ENCODE measurements at regions not wholly inside any gene's neighbourhood (a gene's known extent, or its start where the extent isn't known, plus 50 kb on each side); places are given as distances from the start of the nearest gene placed in this dataset.
"Not testable (repeated sequence)": the region's sequence is repeated elsewhere in the genome, so short reads cannot be mapped to it uniquely, and the experiment has no call there.

GRCh38 chr1:4486408-4487120, 167.8 kb upstream of the AJAP1 start:
- no peak for DNase-seq (ENCODE audit: low spot score)

DNA sequence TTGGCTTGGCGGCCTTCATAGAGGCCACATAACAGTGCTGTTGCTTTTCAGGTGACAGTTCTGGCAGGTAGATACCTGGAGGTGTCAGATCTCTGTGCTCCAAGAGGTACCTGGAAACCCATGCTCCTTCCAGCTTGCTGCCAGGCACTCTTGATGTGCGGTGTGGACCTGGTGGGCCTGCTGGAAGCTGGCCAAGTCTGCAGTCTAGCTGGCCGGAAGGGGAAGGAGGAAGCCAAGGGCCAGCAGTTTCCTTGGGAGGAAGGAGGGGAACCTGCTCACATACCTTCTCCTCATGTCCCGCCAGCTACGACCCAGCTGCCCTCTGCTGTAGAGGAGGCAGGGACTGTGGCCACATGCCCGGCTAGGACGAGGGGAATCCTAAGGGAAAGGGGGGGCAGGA, 166.4 kb upstream of the AJAP1 start:
- no peak for DNase-seq (ENCODE audit: low spot score)

DNA sequence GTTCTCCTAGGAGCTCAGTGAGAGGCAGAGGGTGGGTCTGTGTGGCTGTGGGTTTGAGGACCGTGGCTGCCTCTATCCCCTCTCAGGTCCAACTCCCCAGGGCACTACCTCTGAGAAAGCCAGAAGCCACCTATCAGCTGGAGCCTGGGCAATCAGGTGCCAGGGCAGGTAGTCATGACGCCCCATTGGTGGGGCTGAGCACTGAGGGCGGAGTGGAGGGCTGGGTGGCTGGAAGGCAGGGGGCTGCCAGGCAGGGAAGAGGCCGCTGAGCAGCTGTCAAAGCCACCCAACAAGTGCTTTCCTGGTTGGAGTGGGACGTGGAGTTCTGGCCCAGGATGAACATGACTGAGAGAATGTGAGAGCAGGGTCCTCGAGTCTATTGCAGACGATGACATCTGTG, 164.9 kb upstream of the AJAP1 start:
- DNase-seq (ENCODE audit: low spot score), result no peak

DNA sequence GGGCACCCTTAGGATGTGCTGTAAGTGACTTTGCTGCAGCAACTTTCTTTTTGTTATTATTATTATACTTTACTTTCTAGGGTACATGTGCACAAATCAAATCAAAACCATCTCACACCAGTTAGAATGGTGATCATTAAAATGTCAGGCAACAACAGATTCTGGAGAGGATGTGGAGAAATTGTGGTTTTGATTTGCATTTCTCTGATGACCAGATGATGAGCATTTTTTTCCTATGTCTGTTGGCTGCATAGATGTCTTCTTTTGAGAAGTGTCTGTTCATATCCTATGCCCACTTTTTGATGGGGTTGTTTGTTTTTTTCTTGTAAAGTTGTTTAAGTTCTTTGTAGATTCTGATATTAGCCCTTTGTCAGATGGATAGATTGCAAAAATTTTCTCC, 164.4 kb upstream of the AJAP1 start:
- not testable (repeated sequence) for DNase-seq (ENCODE audit: low spot score)

GRCh38 chr1:4494027-4494426, 160.4 kb upstream of the AJAP1 start:
- DNase-seq (ENCODE audit: low spot score), result no peak

- no peak for DNase-seq (ENCODE audit: low spot score)
Measured at GRCh38 chr1:4494558-4494957, 159.9 kb upstream of the AJAP1 start.

DNA sequence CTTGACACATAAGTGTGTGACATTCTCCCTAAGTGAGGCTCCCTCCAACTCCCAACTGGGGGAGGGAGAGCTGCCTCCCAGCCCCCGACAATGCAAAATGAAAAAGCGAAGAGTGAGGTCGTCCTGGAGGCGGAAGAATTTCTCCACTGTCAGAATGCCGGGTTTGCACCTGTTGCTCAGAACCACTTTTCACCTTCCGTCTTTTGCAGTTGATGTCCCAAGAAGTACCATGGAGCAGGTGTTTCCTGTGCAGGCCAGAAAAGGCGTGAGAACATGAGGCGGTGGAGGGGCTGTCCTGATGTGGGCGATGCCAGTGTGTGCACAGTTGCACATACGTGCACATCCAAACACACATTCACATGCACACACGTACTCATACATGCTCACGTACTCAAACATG, 158.6 kb upstream of the AJAP1 start:
- no peak for DNase-seq (ENCODE audit: low spot score)

DNA sequence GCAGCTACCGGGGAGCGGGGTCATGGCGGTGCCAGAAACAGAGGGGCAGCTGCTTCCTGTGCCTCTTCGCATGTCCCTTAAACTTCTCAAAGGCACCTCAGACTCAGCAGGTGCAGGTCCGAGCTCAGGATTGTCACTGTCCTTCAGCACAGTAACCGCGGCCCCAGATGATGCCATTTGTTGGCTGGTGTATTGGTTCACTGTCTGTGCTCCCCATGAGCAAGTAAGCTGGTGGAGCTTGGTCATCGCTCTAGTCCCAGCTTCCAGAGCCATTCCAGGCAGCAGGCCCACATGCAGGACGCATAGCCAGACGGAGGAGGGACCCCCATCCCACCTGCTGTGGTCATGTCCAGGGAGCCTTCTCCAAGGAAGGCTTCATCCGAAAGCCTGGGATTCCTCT, 154.0 kb upstream of the AJAP1 start:
- no peak for DNase-seq (ENCODE audit: low spot score)

- DNase-seq (ENCODE audit: low spot score), result no peak
Measured at GRCh38 chr1:4506591-4506990, 147.8 kb upstream of the AJAP1 start.

GRCh38 chr1:4509206-4509605, 145.2 kb upstream of the AJAP1 start:
- DNase-seq (ENCODE audit: low spot score), result no peak

DNA sequence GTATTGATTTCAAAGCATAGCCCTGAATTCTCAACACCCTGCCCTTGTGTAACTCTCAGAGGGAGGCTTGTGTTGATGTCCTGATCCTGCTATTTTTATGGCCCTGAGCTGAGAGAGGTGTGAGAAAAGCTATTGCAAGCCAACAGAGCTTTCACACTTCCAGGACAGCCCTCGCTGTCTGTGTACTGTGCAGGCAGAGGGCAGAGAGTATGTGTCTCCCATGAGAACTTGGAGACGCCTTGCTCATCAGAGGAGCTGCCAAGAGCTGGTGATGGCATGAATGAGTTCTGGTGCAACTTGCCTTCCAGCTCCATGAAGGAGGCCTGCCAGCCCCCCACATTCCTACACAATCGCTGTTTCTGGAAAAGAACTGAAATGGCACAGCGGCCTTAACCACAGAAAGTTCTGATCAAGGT, 144.1 kb upstream of the AJAP1 start:
- DNase-seq (ENCODE audit: low spot score), result no peak

DNA sequence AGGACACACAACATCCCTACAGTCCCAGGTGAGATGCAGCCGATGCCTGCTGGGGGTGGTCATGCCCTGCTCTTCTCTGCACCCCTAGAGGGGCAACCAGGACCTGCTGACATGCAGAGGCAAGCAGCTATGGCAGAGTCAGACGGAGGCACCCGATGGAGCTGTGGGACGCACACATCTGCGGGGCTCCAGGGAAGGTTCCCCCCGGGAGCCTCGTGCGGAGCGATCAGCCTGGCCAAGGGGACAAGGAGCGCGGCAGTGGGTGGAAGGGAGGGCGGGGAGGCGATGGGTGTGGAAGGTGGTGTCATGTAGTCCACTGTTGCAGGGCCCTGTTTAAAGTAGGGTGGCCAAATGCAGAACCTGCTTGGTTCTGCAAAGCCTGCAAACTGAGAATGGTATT, 143.0 kb upstream of the AJAP1 start:
- DNase-seq (ENCODE audit: low spot score), result no peak

- DNase-seq (ENCODE audit: low spot score), result no peak
Measured at GRCh38 chr1:4512636-4513035, 141.8 kb upstream of the AJAP1 start.

DNA sequence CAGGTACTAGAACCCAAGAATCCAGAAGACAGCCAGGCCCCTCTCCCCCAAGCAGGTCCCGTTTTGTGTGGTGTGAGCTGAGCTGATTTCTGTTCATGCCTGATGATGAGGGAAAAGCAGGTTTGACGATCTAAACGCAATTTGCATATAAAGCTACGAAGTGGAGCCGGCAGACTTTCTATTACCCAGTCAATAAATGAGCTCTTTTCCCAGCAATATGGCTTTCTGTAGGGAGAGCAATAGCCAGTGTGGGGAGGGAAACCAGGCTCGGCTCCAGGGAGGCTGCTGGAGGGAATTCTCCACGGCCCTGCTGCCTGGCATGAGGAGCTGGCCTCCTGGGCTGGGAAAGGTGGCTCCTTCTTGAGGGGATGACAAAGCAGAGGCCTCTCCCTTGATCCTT, 140.7 kb upstream of the AJAP1 start:
- no peak for DNase-seq (ENCODE audit: low spot score)

DNA sequence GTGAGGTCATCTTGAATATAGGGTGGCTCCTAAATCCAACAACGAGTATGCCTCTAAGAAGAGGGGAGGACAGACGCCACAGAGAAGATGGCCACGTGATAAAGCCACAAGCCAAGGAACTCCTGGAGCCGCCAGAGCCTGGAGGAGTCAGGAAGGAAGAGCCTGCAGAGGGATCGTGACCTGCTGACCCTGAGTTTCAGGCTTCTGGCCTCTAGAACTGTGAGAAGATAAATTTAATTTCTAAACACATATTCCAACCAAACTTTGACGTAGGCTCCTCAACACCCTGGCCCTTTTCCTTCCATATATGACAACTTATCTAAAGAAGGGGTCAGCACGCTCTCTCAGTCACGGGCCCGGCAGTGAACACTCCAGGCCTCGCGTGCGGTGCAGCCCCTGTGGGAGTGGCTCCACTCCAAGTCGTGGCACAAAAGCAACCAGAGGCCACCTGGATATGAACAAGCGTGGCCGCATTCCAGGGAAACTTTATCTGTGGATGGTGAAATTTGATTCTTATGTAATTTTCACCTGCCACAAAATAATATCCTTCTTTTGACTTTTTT, 138.6 kb upstream of the AJAP1 start:
- DNase-seq (ENCODE audit: low spot score), result no peak

- no peak for DNase-seq (ENCODE audit: low spot score)
Measured at GRCh38 chr1:4516596-4516995, 137.8 kb upstream of the AJAP1 start.

- DNase-seq (ENCODE audit: low spot score), result no peak
Measured at GRCh38 chr1:4517186-4517954, 137.0 kb upstream of the AJAP1 start.

DNA sequence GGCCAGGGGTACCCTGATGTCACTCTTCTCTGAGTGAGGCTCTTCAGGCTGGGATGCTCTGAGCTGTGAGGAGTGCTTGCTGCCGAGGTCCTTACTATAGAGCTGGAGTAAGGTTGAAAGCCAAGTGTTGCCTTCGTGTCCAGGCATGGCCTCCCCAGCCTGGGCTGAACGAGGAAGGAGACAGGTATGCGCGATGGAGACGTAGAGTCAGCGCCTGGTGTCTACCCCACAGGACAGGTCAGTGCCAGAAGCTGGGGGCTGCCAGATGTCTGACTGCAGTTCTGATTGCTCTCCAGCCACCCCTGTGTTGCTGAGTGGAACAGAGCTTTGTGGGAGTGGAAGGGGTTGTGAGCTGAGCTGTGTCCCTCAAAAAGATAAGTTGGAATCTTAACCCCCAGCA, 135.8 kb upstream of the AJAP1 start:
- no peak for DNase-seq (ENCODE audit: low spot score)

DNA sequence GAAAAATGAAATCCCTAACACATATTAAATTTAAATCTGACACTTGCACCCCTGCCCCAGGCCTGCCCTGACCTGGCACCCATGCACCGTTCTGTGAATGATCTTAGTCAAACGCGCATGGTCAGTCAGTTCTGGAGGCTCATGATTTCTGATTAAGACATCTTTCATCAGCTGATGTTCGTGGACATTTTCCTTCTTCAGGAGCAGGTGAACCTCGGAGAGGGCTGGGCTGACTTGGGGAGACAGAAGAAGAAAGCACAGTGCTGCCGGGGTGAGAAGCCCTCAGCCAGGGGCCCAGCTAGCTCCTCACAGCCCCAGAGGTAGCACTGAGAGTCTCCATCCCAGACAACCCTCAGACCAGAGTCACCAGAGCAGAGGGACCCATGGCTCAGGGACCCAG, 134.5 kb upstream of the AJAP1 start:
- DNase-seq (ENCODE audit: low spot score), result no peak

GRCh38 chr1:4523551-4523950, 130.9 kb upstream of the AJAP1 start:
- DNase-seq (ENCODE audit: low spot score), result no peak

GRCh38 chr1:4526747-4527146, 127.7 kb upstream of the AJAP1 start:
- no peak for DNase-seq (ENCODE audit: low spot score)

DNA sequence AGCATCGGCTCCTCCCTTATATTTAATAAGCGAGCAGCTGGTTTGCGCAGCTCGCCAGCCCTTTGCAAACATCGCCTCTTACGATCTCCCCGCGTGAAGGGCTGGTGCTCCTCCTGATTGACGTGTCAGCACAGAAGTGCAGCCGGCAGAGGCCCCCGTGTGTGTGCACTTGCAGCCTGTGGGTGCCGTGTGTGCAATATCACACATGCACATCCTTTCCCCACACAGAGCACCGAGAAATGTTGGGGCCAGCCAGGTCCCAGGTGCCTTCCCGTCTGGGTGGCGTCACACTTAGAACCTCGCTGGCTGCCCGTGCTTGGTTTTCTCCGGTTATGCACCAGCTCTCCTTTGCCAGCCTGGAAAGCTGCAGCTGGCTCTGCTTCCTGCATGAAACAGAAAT, 126.6 kb upstream of the AJAP1 start:
- DNase-seq (ENCODE audit: low spot score), result no peak

GRCh38 chr1:4528590-4528989, 125.8 kb upstream of the AJAP1 start:
- no peak for DNase-seq (ENCODE audit: low spot score)

Data from CD4-positive, alpha-beta T cell treated with Interleukin-15 for 4 hours (primary cell).